NCI-H1105 (cell line): ENCODE measurements at regions not wholly inside any gene's neighbourhood (a gene's known extent, or its start where the extent isn't known, plus 50 kb on each side); places are given as distances from the start of the nearest gene placed in this dataset.
"Not testable (repeated sequence)": the region's sequence is repeated elsewhere in the genome, so short reads cannot be mapped to it uniquely, and the experiment has no call there.

Experiments
- DNase-seq: peaks from one replicate; lab custom pipeline; 2025; lab: John Stamatoyannopoulos, UW

DNA sequence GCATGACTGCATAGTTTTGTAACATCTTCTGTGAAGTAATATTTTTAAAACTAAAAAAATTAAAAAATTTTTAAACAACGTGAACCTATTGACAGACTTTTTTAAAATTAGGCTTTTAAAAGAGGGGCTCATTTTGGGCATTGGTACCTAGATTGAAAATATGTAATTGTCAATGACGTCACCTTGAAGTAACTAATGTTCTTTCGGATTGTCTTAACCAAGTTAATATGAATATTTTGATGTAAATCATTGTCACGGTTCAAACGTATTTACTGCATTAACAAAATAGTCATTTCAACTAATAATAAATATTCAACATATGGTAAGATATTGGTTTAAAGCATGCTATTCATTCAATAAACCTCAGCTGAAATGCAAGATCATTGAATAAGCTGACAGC lies 719.8 kb downstream of the ANKRD7 start:
- DNase-seq, result no peak

DNA sequence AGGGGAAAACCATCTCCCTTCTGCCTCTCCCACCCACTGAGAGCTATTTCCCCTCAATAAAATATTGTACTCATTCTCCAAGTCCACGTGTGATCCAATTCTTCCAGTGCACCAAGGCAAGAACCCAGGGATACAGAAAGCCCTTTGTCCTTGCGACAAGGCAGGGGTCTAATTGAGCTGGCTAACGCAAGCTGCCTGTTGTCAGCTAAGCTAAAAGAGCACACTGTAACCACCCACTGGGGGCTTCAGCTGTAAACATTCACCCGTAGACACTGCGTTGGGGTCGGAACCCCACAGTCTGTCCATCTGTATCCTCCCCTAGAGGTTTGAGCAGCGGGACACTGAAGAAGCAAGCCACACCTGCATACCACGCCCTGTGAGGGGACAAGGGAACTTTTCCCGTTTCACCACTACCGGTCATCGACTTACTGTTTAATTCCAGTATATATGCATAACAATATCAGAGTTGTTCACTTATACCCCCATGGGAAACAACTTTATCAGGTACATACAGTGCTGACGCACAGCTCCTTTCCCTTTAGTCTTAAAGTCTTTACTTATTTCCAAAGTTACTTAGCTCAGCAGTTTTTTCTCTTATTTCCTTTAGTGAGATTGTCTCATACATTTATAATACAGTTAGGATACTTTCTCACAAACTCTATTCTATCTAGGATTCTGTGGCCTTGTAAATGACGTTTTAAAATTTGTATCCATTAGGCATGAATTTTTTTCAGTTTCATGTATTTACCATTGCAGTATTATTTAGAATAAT lies 721.6 kb downstream of the ANKRD7 start:
- DNase-seq, result no peak

DNA sequence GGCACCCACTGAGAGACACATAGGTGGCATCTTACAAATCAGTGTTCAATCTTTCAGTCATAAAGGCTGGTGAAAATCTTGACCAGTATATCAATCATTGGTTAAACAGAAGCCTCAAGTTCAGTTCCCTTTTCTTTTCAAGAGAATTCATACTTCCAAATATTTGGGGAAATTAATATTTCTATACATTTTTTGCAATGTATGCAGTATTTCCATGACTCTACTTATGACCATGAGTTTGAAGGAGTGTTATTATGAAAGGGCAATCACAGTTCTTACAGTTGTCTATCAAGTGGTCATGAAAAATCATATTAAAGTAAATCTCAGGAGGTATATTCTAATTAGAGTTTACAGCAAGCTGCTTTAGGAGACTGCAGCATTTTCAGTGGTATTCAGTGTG lies 724.0 kb downstream of the ANKRD7 start:
- DNase-seq, result no peak

- no peak for DNase-seq
Measured at GRCh38 chr7:118949031-118949430, 724.5 kb downstream of the ANKRD7 start.

- DNase-seq, result not testable (repeated sequence)
Measured at GRCh38 chr7:118956285-118956684, 731.8 kb downstream of the ANKRD7 start.

GRCh38 chr7:118969370-118969769 lies 744.9 kb downstream of the ANKRD7 start:
- DNase-seq, result no peak

DNA sequence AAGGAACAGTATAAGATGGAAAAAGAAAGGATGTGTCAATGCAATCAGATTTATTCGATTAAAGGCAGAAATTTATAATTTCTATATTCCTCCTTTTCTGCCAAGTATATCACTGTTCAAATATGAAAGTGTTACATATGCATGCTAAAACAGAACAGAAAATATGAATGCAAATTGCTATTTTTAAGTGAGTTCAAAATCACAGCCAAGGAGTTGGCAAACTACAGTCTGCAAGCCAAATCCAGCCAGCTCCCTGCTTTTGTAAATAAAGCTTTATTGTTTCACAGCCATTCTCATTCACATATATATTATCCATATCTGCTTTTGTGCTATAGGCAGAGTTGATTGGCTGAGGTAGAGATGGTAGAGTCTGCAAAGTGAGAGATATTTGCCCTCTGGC lies 747.2 kb downstream of the ANKRD7 start:
- no peak for DNase-seq

- no peak for DNase-seq
Measured at GRCh38 chr7:118974836-118975235, 750.3 kb downstream of the ANKRD7 start.

GRCh38 chr7:118995350-118995749 lies 770.8 kb downstream of the ANKRD7 start:
- DNase-seq, result no peak

- no peak for DNase-seq
Measured at GRCh38 chr7:119007236-119007635, 782.7 kb downstream of the ANKRD7 start.

DNA sequence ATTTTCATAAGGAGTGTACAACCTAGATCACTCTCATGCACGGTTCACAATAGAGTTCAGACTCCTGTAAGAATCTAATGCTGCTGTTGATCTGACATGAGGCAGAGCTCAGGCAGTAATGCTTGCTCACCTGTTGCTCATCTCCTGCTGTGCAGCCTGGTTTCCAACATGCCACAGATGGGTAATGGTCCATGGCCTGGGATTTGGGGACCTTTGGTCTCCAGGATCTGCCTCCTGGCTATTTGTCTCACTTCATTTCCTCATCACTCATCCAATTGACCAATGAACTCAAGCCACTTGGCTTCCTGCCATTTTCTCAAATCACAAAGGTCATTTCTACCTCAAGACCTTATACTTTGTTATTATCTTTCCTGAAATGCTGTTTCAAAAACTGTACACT lies 786.1 kb downstream of the ANKRD7 start:
- DNase-seq, result no peak

DNA sequence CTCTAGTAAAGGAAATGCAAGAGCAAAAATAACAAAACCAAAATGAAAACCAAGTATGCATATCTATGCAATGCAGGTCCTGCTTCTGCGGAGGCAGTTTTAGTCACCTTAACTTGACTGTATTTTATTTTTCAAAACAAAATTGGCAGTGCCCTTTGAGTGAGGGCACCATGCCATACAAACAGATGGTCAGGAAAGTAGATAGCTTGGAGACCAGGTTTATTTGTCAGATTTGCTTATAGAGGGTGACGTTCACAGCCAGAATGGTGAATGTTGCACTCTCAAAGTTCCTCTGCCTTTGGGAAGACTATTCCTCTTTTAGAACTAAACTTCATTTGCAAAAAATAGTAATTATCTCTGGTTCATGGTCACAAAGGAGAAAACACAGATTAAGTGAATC lies 801.9 kb downstream of the ANKRD7 start:
- no peak for DNase-seq

DNA sequence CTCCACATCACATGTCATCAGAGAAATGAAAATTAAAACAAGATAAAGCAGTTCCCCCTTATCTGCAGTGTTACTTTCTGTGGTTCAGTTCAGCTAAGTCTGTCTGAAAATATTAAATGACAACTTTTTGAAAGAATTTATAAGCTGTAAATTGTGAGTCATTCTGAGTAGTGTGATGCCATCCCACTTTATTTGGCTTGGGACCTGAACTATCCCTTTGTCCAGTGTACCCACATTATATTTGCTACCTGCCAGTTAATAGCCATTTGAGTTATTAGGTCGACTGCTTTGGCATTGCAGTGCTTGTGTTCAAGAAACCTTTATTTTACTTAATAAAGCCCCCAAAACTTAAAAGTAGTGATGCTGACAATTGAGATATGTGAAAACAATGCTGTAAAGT lies 804.2 kb downstream of the ANKRD7 start:
- no peak for DNase-seq

GRCh38 chr7:119032136-119032535 lies 807.6 kb downstream of the ANKRD7 start:
- not testable (repeated sequence) for DNase-seq

DNA sequence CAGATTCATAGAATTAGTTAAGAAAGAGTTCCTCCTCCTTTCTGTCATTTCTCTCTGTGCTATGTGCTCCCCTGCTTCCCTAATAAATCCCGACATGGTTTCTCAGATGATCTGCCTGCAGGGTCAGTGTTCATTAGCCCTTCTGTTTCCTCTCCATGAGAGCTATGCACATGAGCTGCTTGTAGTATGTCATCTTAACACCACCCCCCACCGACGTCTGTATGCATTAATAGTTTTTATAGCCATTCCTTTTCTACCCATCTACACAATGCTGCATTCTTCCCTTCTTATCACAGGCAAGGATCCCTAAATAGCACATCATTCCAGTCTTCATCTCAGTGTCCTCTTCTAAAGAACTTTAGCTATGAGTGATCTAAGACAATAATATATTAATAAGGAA lies 809.1 kb downstream of the ANKRD7 start:
- DNase-seq, result no peak

DNA sequence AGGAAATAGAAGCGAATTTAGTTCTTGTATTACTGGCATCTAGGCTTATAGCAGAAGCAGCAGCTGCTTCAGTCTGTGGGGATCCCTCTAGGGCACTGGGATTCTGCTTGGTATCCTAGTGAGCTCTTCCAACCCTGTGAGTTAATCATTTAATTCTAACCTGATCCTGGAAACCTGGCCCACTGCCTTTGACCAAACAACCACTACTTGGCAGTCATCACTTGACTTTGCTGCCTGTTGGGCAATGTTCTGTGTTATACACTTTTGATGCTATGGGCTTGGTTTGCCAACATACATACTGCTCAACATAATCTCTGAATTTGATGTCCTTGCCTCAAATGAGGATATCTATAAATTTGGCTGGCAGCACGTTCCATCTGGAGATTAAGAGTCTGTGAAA lies 813.4 kb downstream of the ANKRD7 start:
- no peak for DNase-seq

GRCh38 chr7:119046068-119046467 lies 821.6 kb downstream of the ANKRD7 start:
- DNase-seq, result no peak

DNA sequence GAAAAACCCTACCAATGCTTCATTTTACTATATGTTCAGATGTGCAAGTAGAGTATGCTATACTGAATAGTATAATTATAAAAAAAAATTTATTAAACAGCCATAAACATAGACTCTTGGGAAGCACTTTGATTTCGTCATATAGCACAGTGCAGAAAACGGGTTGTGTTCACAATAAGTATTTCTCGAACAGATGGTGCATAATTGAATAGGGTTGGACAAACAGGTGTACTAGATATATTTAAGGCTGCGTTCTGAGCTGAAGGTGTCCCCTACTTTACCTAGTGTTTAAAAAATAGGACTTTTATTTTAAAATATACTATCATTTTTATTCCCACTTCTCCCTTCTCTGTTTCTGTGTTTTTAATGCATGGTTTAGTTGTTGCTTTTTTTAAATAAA lies 841.5 kb downstream of the ANKRD7 start:
- no peak for DNase-seq

DNA sequence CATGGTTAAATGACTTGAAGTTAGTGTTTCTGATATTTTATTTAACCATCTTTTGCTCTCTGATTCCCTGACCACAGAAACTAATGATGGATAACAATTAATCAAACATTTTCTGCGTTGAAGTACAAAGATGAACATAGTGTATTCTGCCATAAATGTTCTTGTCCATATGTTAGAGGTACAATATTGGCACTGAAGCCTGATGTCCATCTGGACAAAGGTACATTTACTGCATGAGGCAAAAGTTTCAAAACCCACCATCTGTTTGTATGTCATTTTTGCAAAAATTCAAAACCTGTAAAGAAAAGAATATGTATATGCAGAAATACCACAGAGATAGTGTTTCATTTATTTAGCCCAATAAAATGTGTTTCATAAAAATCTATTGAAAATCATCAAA lies 861.5 kb downstream of the ANKRD7 start:
- no peak for DNase-seq

GRCh38 chr7:119090851-119091250 lies 866.3 kb downstream of the ANKRD7 start:
- no peak for DNase-seq

GRCh38 chr7:119096683-119097082 lies 872.2 kb downstream of the ANKRD7 start:
- no peak for DNase-seq

DNA sequence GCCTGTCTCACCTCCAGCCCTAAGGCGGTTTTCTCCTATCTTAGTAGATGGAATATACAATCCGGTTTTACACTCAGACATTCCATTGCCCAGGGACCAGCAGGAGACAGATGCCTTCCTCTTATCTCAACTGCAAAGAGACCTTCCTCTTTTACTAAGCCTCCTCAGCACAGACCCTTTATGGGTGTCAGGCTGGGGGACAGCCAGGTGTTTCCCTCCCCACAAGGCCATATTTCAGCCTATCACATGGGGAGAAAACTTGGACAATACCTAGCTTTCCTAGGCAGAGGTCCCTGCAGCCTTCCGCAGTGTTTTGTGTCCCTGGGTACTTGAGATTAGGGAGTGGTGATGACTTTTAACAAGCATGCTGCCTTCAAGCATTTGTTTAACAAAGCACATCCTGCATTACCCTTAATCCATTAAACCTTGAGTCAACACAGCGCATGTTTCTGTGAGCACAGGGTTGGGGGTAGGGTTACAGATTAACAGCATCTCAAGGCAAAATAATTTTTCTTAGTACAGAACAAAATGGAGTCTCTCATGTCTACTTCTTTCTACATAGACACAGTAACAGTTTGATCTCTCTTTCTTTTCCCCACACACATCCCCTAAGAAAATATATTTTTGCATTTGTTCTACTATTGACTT lies 876.2 kb downstream of the ANKRD7 start:
- not testable (repeated sequence) for DNase-seq

DNA sequence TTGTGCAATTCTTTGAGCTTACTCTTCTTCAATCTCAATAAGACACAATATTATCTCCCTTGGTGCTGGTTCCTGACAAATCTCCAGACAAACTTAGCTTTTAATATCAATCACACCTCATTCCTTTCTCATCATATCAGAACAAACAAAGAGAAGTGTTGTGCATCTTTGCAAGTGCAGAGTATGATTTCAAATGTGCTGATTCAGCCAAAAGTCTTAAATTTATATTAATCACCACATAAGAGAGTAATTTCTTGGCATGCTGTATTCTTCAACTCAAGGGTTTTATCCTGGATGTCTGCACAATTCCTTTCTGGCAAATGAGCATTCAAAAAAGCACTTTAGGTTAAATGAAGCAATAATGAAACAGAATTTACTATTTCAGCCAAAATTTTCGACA lies 877.8 kb downstream of the ANKRD7 start:
- DNase-seq, result no peak

DNA sequence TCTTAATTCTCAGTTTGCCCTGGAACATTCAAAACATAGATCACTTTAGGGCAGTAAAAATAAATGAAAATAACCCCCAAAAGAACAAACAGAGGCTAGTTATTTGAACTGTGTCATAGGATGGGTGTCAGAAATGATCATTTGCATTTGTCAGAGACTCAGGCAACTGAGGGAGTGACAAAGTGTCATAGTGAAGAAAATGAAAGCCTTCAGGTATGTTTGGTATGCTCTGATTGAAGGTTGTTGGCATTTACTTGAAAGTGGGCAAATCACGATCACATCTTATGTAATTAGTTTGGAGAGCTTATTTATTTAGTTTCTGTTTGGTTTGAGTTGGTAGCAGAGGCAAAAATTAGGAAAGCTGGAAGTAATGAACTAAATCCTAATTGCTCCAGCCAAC lies 880.9 kb downstream of the ANKRD7 start:
- no peak for DNase-seq
